Suprapubic skin (tissue), 4 donors: ENCODE measurements at regions not wholly inside any gene's neighbourhood (a gene's known extent, or its start where the extent isn't known, plus 50 kb on each side); places are given as distances from the start of the nearest gene placed in this dataset.

Source experiments
- DNase-seq, 2 donors: peaks; one replicate each; pipeline ENCODE4 v3.0.0-alpha.2; 2019; ENCODE audit warnings: low spot score in 2 of 2
- H3K27ac ChIP-seq: fragments of 200-600 bp; sonication (generic); one replicate; pipeline ENCODE4 v1.5.1; 2019
- H3K27me3 ChIP-seq: fragments of 200-600 bp; sonication (generic); one replicate; pipeline ENCODE4 v1.5.1; 2019
- H3K36me3 ChIP-seq: fragments of 200-600 bp; sonication (generic); one replicate; pipeline ENCODE4 v1.5.1; 2019
- H3K4me1 ChIP-seq: fragments of 200-600 bp; sonication (generic); one replicate; pipeline ENCODE4 v1.5.1; 2019
- H3K4me3 ChIP-seq: fragments of 200-600 bp; sonication (generic); one replicate; pipeline ENCODE4 v1.5.1; 2019; ENCODE audit warnings: mild to moderate bottlenecking
- H3K9me3 ChIP-seq: fragments of 200-600 bp; sonication (generic); one replicate; pipeline ENCODE4 v1.5.1; 2019
- CTCF ChIP-seq, 2 donors: fragments of 200-600 bp in 1 of 2; fragments of 450-650 bp in 1 of 2; sonication (generic) in 1 of 2; IDR thresholded peaks; one replicate each; pipeline ENCODE4 v1.5.1; 2016 to 2019; ENCODE audit warnings: antibody characterized with exemption in 2 of 2, mild to moderate bottlenecking in 1 of 2, moderate library complexity in 1 of 2
- EP300 ChIP-seq: sonication (generic); formaldehyde crosslinking; IDR thresholded peaks from one replicate; pipeline ENCODE4 v1.6.1; 2017; ENCODE audit warnings: antibody characterized with exemption
- POLR2A ChIP-seq, 2 donors: fragments of 450-650 bp; IDR thresholded peaks; one replicate each; pipeline ENCODE4 v1.6.1; 2017; ENCODE audit warnings: antibody characterized with exemption in 2 of 2, mild to moderate bottlenecking in 2 of 2, moderate library complexity in 2 of 2
- POLR2AphosphoS5 ChIP-seq, 3 donors: sonication (generic); formaldehyde crosslinking; IDR thresholded peaks; one replicate each; pipeline ENCODE4 v1.6.1; 2017; ENCODE audit warnings: antibody characterized with exemption in 3 of 3
- WGBS: methylation state at CpG from one replicate; pipeline ENCODE4 v1.1.5; 2018; 5-methylcytosine and 5-hydroxymethylcytosine counted together

GRCh38 chr20:42020316-42020715 lies 402.1 kb upstream of the CHD6 start:
- no peaks in the 10 kb centered on the region for H3K9me3 ChIP-seq
- H3K36me3 ChIP-seq = no peaks in the 10 kb centered on the region
- H3K27me3 ChIP-seq = no peaks in the 10 kb centered on the region
- H3K4me3 ChIP-seq = no peak overlapping the region
- no peaks in the 10 kb centered on the region for H3K4me1 ChIP-seq
- 74% methylated on average over 4 of the region's 4 CpGs for WGBS
- no peak overlapping the region for H3K27ac ChIP-seq
- TF ChIP-seq POLR2AphosphoS5 (IDR thresholded peaks at IDR 0.05) (no peak), EP300 (no peak), POLR2A (IDR thresholded peaks at IDR 0.05) (no peak), CTCF (IDR thresholded peaks at IDR 0.05) (no peak)
- no peak for DNase-seq

GRCh38 chr20:42018979-42019378 lies 400.8 kb upstream of the CHD6 start:
- DNase-seq = no peak
- TF ChIP-seq EP300 (no peak), POLR2A (IDR thresholded peaks at IDR 0.05) (no peak), CTCF (IDR thresholded peaks at IDR 0.05) (no peak), POLR2AphosphoS5 (IDR thresholded peaks at IDR 0.05) (no peak)
- H3K27ac ChIP-seq = no peak overlapping the region
- H3K4me1 ChIP-seq = no peaks in the 10 kb centered on the region
- no peaks in the 10 kb centered on the region for H3K36me3 ChIP-seq
- H3K27me3 ChIP-seq = no peaks in the 10 kb centered on the region
- no peaks in the 10 kb centered on the region for H3K9me3 ChIP-seq
- H3K4me3 ChIP-seq = no peak overlapping the region

- no peaks in the 10 kb centered on the region for H3K9me3 ChIP-seq
Observed at GRCh38 chr20:42010090-42010489, 391.9 kb upstream of the CHD6 start.

GRCh38 chr20:42007251-42007650 lies 389.1 kb upstream of the CHD6 start:
- no peak for TF ChIP-seq POLR2A (IDR thresholded peaks at IDR 0.05)
- TF ChIP-seq POLR2AphosphoS5 (IDR thresholded peaks at IDR 0.05) = no peak
- no peak for TF ChIP-seq EP300
- no peak for TF ChIP-seq CTCF (IDR thresholded peaks at IDR 0.05)
- DNase-seq = no peak
- no peak overlapping the region for H3K27ac ChIP-seq
- 87% methylated on average over 4 of the region's 4 CpGs for WGBS
- no peak overlapping the region for H3K4me3 ChIP-seq
- no peaks in the 10 kb centered on the region for H3K27me3 ChIP-seq
- no peaks in the 10 kb centered on the region for H3K36me3 ChIP-seq
- no peaks in the 10 kb centered on the region for H3K4me1 ChIP-seq
- H3K9me3 ChIP-seq = no peaks in the 10 kb centered on the region

More at GRCh38 chr20:42010090-42010489, 391.9 kb upstream of the CHD6 start:
- Histone ChIP-seq H3K36me3 (no peaks in the 10 kb centered on the region), H3K27ac (no peak overlapping the region), H3K27me3 (no peaks in the 10 kb centered on the region), H3K4me1 (no peaks in the 10 kb centered on the region), H3K4me3 (no peak overlapping the region)
- 74% methylated on average over 3 of the region's 3 CpGs for WGBS
- no peak for DNase-seq
- no peak for TF ChIP-seq EP300
- no peak for TF ChIP-seq POLR2AphosphoS5 (IDR thresholded peaks at IDR 0.05)
- no peak for TF ChIP-seq POLR2A (IDR thresholded peaks at IDR 0.05)
- no peak for TF ChIP-seq CTCF (IDR thresholded peaks at IDR 0.05)

GRCh38 chr20:42005211-42005610 lies 387.0 kb upstream of the CHD6 start:
- H3K27me3 ChIP-seq = no peaks in the 10 kb centered on the region

More at GRCh38 chr20:42005211-42005610, 387.0 kb upstream of the CHD6 start:
- H3K4me3 ChIP-seq = no peak overlapping the region
- H3K9me3 ChIP-seq = no peaks in the 10 kb centered on the region
- H3K4me1 ChIP-seq = no peaks in the 10 kb centered on the region
- H3K36me3 ChIP-seq = no peaks in the 10 kb centered on the region
- no peak overlapping the region for H3K27ac ChIP-seq
- DNase-seq = no peak
- TF ChIP-seq POLR2A (IDR thresholded peaks at IDR 0.05) = no peak
- TF ChIP-seq CTCF (IDR thresholded peaks at IDR 0.05) = no peak
- TF ChIP-seq POLR2AphosphoS5 (IDR thresholded peaks at IDR 0.05) = no peak
- TF ChIP-seq EP300 = no peak
